ENCODE measurements at regions not wholly inside any gene's neighbourhood (a gene's known extent, or its start where the extent isn't known, plus 50 kb on each side); places are given as distances from the start of the nearest gene placed in this dataset.

- no peak for TF ChIP-seq POLR2AphosphoS5 (IDR thresholded peaks at IDR 0.05; ENCODE audit: low read depth, low read length)
- TF ChIP-seq POLR2A (IDR thresholded peaks at IDR 0.05; ENCODE audit: borderline replicate concordance, extremely low read depth, insufficient read depth, insufficient read length): no peak
- no peak for TF ChIP-seq CTCF (IDR thresholded peaks at IDR 0.05 in 2 of 3, conservative IDR thresholded peaks at IDR 0.05 in 1 of 3; ENCODE audit: borderline replicate concordance in 1 of 3, insufficient read depth in 1 of 3, low read depth in 2 of 3, low read length in 2 of 3)
- no peak for TF ChIP-seq EZH2 (IDR thresholded peaks at IDR 0.05)
- no peak for TF ChIP-seq ZBTB33 (IDR thresholded peaks at IDR 0.05; ENCODE audit: extremely low read depth, insufficient replicate concordance, low read length)
- no peak for TF ChIP-seq CEBPB (IDR thresholded peaks at IDR 0.05; ENCODE audit: low read depth)
- TF ChIP-seq MAX (IDR thresholded peaks at IDR 0.05): no peak
- TF ChIP-seq YY1 (IDR thresholded peaks at IDR 0.05; ENCODE audit: extremely low read depth, insufficient replicate concordance, low read depth, low read length): no peak
- TF ChIP-seq SIN3A (IDR thresholded peaks at IDR 0.05; ENCODE audit: low read depth): no peak
- no peak for TF ChIP-seq EZH2phosphoT487 (IDR thresholded peaks at IDR 0.05; ENCODE audit: borderline replicate concordance)
- TF ChIP-seq ATF3 (IDR thresholded peaks at IDR 0.05): no peak
- TF ChIP-seq ZNF274 (IDR thresholded peaks at IDR 0.05; ENCODE audit: low read depth, low read length): no peak
- no peak for TF ChIP-seq SRF (IDR thresholded peaks at IDR 0.05; ENCODE audit: low read depth)
Observed at GRCh38 chr5:68911840-68912690, 181.7 kb upstream of the SLC30A5 start.

Data from HCT116 (cell line).